ENCODE measurements at regions not wholly inside any gene's neighbourhood (a gene's known extent, or its start where the extent isn't known, plus 50 kb on each side); places are given as distances from the start of the nearest gene placed in this dataset.

DNA sequence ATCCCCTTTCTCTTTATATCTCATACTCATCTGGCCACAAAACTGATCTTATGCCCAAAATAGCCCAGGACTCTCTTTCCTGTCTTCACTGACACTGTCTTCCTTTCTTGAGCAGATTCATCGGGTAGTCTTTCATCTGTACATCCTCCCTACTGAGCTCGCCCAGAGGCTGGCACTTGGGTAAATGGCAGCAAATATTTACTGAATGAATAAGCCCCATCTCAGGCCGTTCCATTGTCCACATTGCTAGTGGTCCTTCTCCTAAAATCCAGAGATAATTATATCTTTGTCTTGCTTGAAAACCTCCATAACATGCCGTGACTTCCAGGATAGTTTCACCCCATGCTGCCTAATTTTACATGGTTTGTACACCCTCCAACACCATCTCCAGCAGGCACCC lies 158.1 kb upstream of the SDK2 start:
- no peak for TF ChIP-seq EP300 (IDR thresholded peaks at IDR 0.05; ENCODE audit: borderline replicate concordance in 1 of 2, low read depth in 2 of 2, low read length in 2 of 2)
- no peak for TF ChIP-seq EZH2 (IDR thresholded peaks at IDR 0.05; ENCODE audit: low read depth, low read length, severe bottlenecking)
- no peak for TF ChIP-seq ASH2L (IDR thresholded peaks at IDR 0.05; ENCODE audit: low read length)
- TF ChIP-seq, protein P1, sequence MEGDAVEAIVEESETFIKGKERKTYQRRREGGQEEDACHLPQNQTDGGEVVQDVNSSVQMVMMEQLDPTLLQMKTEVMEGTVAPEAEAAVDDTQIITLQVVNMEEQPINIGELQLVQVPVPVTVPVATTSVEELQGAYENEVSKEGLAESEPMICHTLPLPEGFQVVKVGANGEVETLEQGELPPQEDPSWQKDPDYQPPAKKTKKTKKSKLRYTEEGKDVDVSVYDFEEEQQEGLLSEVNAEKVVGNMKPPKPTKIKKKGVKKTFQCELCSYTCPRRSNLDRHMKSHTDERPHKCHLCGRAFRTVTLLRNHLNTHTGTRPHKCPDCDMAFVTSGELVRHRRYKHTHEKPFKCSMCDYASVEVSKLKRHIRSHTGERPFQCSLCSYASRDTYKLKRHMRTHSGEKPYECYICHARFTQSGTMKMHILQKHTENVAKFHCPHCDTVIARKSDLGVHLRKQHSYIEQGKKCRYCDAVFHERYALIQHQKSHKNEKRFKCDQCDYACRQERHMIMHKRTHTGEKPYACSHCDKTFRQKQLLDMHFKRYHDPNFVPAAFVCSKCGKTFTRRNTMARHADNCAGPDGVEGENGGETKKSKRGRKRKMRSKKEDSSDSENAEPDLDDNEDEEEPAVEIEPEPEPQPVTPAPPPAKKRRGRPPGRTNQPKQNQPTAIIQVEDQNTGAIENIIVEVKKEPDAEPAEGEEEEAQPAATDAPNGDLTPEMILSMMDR (IDR thresholded peaks at IDR 0.05; ENCODE audit: control extremely low read depth in 1 of 3, insufficient read depth in 1 of 3, low read depth in 1 of 3, low read length in 3 of 3), result no peak
- TF ChIP-seq, protein P2, sequence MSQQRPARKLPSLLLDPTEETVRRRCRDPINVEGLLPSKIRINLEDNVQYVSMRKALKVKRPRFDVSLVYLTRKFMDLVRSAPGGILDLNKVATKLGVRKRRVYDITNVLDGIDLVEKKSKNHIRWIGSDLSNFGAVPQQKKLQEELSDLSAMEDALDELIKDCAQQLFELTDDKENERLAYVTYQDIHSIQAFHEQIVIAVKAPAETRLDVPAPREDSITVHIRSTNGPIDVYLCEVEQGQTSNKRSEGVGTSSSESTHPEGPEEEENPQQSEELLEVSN (IDR thresholded peaks at IDR 0.05), result no peak
